Non-pigmented ciliary epithelial cell (primary cell): ENCODE measurements at regions not wholly inside any gene's neighbourhood (a gene's known extent, or its start where the extent isn't known, plus 50 kb on each side); places are given as distances from the start of the nearest gene placed in this dataset.
A peak's percentile ranks its signal among the peaks of the same experiment; 100 is the strongest.
"Not testable (repeated sequence)": the region's sequence is repeated elsewhere in the genome, so short reads cannot be mapped to it uniquely, and the experiment has no call there.

Experiments used
- DNase-seq: peaks from one replicate; pipeline ENCODE4 v3.0.0-alpha.2; 2010; ENCODE audit warnings: low read depth

- no peak for DNase-seq
Measured at GRCh38 chr11:21723678-21724077, 469.2 kb upstream of the ANO5 start.

GRCh38 chr11:21727102-21727501 lies 465.8 kb upstream of the ANO5 start:
- no peak for DNase-seq

- DNase-seq: no peak
Measured at GRCh38 chr11:21736404-21736803, 456.5 kb upstream of the ANO5 start.

DNA sequence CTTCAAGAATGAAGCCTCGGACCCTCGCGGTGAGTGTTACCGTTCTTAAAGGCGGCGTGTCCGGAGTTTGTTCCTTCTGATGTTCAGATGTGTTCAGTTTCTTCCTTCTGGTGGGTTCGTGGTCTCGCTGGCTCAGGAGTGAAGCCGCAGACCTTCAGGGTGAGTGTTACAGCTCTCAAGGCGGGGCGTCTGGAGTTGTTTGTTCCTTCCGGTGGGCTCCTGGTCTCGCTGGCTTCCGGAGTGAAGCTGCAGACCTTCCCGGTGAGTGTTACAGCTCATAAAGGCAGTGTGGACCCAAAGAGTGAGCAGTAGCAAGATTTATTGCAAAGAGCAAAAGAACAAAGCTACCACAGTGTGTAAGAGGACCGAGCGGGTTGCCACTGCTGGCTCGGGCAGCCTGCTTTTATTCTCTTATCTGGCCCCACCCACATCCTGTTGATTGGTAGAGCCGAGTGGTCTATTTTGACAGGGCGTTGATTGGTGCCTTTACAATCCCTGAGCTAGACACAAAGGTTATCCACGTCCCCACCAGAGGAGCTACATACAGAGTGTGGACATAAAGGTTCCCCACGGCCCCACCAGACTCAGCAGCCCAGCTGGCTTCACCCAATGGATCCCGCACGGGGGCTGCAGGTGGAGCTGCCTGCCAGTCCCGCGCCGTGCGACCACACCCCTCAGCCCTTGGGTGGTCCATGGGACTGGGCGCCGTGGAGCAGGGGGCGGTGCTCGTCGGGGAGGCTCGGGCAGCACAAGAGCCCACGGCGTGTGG lies 440.2 kb upstream of the ANO5 start:
- DNase-seq: not testable (repeated sequence)

- DNase-seq: not testable (repeated sequence)
Measured at GRCh38 chr11:21753244-21753767, 439.6 kb upstream of the ANO5 start.

- DNase-seq: no peak
Measured at GRCh38 chr11:21761000-21761399, 431.9 kb upstream of the ANO5 start.

GRCh38 chr11:21768388-21768787 lies 424.5 kb upstream of the ANO5 start:
- no peak for DNase-seq

- DNase-seq: no peak
Measured at GRCh38 chr11:21769188-21769587, 423.7 kb upstream of the ANO5 start.

- DNase-seq: no peak
Measured at GRCh38 chr11:21771097-21771496, 421.8 kb upstream of the ANO5 start.

GRCh38 chr11:21774212-21774611 lies 418.7 kb upstream of the ANO5 start:
- DNase-seq: no peak

GRCh38 chr11:21775911-21776310 lies 417.0 kb upstream of the ANO5 start:
- no peak for DNase-seq

- no peak for DNase-seq
Measured at GRCh38 chr11:21783954-21784353, 408.9 kb upstream of the ANO5 start.

- no peak for DNase-seq
Measured at GRCh38 chr11:21785351-21785750, 407.5 kb upstream of the ANO5 start.

DNA sequence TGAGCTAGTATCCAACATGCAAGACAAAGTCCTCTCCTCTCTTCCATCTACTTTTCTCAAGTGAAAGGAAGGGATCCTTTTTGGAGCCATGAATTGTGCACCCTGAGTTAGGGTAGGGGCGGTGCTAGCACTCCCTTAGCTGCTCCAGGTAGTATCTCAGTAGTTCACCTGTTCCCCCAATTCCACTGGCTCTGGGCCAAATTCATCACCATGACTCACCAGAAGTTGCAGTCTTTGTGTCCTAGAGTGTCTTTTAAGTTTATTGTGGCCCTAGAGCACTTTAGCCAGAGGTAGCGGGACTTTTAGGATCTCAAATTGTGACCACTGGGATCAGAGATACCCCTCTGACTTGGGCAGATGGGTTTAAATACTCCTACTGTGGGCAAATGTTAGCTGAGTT lies 398.6 kb upstream of the ANO5 start:
- no peak for DNase-seq

DNA sequence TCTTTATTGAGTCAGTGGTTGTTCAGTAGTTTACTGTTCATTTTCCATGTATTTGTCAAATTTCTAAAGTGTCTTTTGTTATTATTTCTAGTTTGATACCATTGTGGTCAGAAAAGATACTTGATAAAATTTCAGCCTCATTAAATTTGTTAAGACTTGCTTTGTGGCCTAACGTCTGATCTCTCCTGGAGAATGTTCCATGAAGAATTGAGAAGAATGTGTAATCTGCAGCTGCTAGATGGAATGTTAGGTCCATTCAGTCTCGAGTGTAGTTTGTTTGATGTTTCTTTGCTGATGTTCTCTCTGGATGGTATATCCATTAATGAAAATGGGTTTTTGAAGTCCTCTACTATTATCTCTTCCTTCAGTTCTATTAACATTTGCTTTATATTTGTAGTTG lies 394.7 kb upstream of the ANO5 start:
- no peak for DNase-seq

DNA sequence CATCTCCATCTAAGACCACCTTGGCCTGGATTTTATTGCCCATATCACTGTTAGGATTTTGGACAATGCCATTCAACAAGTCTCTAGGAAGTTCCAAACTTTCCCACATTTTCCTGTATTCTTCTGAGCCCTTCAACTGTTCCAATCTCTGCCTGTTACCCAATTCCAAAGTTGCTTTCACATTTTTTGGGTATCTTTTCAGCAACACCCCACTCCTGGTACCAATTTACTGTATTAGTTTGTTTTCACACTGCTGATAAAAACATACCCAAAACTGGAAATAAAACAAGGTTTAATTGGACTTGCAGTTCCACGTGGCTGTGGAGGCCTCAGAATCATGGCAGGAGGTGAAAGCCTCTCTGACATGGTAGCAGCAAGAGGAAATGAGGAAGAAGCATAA lies 388.4 kb upstream of the ANO5 start:
- not testable (repeated sequence) for DNase-seq

- no peak for DNase-seq
Measured at GRCh38 chr11:21806508-21806907, 386.4 kb upstream of the ANO5 start.

GRCh38 chr11:21806947-21807346 lies 385.9 kb upstream of the ANO5 start:
- DNase-seq: no peak

- DNase-seq: no peak
Measured at GRCh38 chr11:21807350-21807749, 385.5 kb upstream of the ANO5 start.

GRCh38 chr11:21810650-21811049 lies 382.2 kb upstream of the ANO5 start:
- no peak for DNase-seq

GRCh38 chr11:21811572-21811971 lies 381.3 kb upstream of the ANO5 start:
- DNase-seq: no peak

- peak; percentile 51 for DNase-seq
Measured at GRCh38 chr11:21814169-21814568, 378.7 kb upstream of the ANO5 start.

DNA sequence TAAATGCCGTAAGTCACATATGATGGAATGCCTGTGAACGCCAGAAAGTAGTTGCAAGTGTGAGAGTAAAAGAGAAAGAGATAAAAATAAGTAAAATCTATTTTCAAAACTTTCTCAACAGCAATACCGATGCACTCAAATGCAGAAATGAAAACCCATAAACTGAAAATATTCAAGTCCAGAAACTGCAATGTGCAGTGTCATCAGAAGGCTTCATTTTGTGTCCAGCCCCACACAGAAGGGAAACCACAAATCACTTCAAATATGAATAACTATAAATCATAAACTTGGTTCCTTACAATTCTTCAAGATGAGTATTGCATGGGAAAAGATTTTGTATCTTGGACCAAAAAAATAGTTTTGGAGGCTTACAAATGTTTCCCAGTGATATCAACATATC lies 375.2 kb upstream of the ANO5 start:
- DNase-seq: no peak

GRCh38 chr11:21820176-21820575 lies 372.7 kb upstream of the ANO5 start:
- DNase-seq: no peak
